ENCODE measurements at regions not wholly inside any gene's neighbourhood (a gene's known extent, or its start where the extent isn't known, plus 50 kb on each side); places are given as distances from the start of the nearest gene placed in this dataset.

DNA sequence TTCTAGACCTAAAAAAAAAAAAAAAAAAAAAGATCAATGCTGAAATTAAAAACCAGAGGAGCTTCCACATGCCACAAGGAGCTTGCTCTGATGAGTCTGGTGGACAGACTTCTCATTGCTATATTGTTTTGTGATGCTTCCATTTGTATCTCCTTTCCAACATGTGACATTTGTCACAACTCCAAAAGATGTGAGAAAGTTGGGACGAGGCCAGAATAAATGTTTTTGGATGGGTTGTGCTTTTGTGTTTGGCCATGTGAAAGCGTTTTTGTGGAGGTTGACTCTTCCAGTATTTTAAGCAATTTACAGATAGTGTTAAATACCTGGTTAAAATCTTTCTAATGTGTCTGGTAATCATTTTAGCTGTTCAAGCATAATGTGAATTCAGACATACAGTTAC lies 280.1 kb downstream of the SKAP2 start:
- WGBS, 5 donors = 67 to 85% (median 83%) methylated on average over 2 of the region's 2 CpGs
- no peaks in the 10 kb centered on the region for H3K36me3 ChIP-seq
- H3K4me3 ChIP-seq = no peak overlapping the region
- H3K9me3 ChIP-seq = no peaks in the 10 kb centered on the region
- H3K4me1 ChIP-seq = no peaks in the 10 kb centered on the region
- intact Hi-C loops (cut with DNase I; ENCODE audit: low total_unique reads) = no loop called here
- peaks cover 0 to 10% (median 0%) of the 10 kb centered on the region in 3 donors for H3K27me3 ChIP-seq
- no peak overlapping the region for H3K27ac ChIP-seq
- DNase-seq = no peak
- TF ChIP-seq EP300 (IDR thresholded peaks at IDR 0.05) (no peak), POLR2AphosphoS5 (IDR thresholded peaks at IDR 0.05) (no peak), POLR2A (IDR thresholded peaks at IDR 0.05) (no peak)
- TF ChIP-seq, protein P1, sequence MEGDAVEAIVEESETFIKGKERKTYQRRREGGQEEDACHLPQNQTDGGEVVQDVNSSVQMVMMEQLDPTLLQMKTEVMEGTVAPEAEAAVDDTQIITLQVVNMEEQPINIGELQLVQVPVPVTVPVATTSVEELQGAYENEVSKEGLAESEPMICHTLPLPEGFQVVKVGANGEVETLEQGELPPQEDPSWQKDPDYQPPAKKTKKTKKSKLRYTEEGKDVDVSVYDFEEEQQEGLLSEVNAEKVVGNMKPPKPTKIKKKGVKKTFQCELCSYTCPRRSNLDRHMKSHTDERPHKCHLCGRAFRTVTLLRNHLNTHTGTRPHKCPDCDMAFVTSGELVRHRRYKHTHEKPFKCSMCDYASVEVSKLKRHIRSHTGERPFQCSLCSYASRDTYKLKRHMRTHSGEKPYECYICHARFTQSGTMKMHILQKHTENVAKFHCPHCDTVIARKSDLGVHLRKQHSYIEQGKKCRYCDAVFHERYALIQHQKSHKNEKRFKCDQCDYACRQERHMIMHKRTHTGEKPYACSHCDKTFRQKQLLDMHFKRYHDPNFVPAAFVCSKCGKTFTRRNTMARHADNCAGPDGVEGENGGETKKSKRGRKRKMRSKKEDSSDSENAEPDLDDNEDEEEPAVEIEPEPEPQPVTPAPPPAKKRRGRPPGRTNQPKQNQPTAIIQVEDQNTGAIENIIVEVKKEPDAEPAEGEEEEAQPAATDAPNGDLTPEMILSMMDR (IDR thresholded peaks at IDR 0.05) = no peak

DNA sequence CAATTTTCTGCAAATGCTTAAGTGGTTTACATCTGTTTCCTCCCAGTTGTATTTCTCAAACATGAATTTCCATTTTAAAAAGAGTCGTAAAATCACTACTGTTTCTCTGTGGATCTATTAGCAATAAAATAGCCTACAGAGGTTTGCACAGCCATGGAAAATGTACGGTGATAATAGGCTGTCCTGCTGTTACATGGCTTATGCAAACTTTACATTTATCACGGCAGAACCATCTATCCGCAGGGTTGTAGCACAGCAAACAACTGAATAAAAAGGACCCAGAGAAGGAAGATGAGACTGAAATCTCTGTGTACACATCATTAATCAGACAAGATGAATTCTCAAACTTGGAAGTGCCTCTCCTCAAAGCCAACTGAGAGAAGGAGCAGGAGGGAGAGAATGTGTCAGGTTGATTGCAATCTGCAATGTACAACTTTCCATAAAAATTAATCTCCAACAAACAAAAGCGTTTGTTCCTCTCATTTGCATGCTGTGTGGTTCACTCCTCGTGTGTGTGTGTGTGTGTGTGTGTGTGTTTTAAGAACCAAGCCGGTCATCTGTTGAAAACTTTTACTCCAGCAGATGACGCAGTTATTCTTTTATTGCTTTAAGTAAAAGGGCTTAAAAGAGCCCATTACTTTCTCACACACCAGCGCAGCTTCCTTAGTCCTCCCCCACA lies 279.3 kb downstream of the SKAP2 start:
- WGBS, 5 donors = 40 to 59% (median 49%) methylated on average over 9 of the region's 9 CpGs

DNA sequence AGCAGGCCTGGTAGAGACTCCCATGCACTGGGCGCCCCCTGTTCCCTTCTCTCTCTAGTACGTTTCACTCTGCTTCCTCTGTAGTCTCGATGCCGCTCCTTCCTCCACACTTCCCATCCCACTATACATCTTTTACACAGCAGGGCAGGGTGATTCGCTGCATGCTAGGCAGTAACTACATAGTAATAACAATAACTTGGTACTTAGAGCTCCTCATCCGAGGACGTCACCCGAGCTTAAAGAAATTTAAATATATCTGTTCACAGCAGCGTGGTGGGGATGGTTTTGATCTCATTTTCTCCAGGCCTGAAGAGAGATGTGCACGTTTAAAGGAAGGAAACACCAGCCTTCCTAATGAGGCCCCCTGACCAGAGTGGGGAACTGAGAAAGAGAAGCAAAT lies 276.9 kb downstream of the SKAP2 start:
- no peaks in the 10 kb centered on the region for H3K4me1 ChIP-seq
- no peak overlapping the region for H3K4me3 ChIP-seq
- DNase-seq = no peak
- H3K27ac ChIP-seq = no peak overlapping the region
- H3K36me3 ChIP-seq = no peaks in the 10 kb centered on the region
- peaks cover 0 to 11% (median 0%) of the 10 kb centered on the region in 3 donors for H3K27me3 ChIP-seq
- WGBS, 5 donors = 76 to 85% (median 76%) methylated on average over 10 of the region's 10 CpGs
- H3K9me3 ChIP-seq = no peaks in the 10 kb centered on the region
- no peak for TF ChIP-seq POLR2AphosphoS5 (IDR thresholded peaks at IDR 0.05)
- no peak for TF ChIP-seq EP300 (IDR thresholded peaks at IDR 0.05)
- TF ChIP-seq POLR2A (IDR thresholded peaks at IDR 0.05) = no peak
- TF ChIP-seq, protein P1 (IDR thresholded peaks at IDR 0.05) = no peak
- intact Hi-C loops (cut with DNase I; ENCODE audit: low total_unique reads) = no loop called here

More for the DNA sequence above, 279.3 kb downstream of the SKAP2 start:
- no peaks in the 10 kb centered on the region for H3K9me3 ChIP-seq
- TF ChIP-seq POLR2AphosphoS5 (IDR thresholded peaks at IDR 0.05) (no peak), EP300 (IDR thresholded peaks at IDR 0.05) (no peak), POLR2A (IDR thresholded peaks at IDR 0.05) (no peak)
- TF ChIP-seq, protein P1 (IDR thresholded peaks at IDR 0.05) = no peak
- no peak for DNase-seq
- intact Hi-C loops (cut with DNase I; ENCODE audit: low total_unique reads) = no loop called here
- H3K36me3 ChIP-seq = no peaks in the 10 kb centered on the region
- H3K4me3 ChIP-seq = no peak overlapping the region
- H3K27ac ChIP-seq = no peak overlapping the region
- no peaks in the 10 kb centered on the region for H3K4me1 ChIP-seq
- peaks cover 0 to 8% (median 0%) of the 10 kb centered on the region in 3 donors for H3K27me3 ChIP-seq

DNA sequence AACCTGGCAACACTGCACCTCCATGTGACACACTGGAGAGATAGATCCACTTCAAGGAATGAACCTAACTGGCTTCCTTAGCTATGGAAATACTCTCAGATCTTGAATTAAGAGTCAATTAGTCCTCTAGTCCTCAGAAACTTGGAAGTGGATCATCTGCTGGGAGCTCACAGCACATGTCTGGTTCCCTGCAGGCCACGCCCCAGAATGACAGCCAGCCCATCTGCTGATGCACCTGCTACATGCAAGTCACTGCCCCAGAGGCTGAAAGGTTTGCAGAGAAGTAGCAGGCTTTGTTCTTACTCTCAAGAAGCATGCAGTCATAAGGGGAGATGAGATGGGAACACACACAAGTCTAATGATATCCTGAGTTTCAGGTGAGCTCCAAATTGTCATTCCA lies 275.9 kb downstream of the SKAP2 start:
- peaks cover 0 to 4% (median 1%) of the 10 kb centered on the region in 4 donors for H3K4me1 ChIP-seq
- H3K36me3 ChIP-seq = no peaks in the 10 kb centered on the region
- no peak for TF ChIP-seq EP300 (IDR thresholded peaks at IDR 0.05)
- no peak for TF ChIP-seq POLR2A (IDR thresholded peaks at IDR 0.05)
- TF ChIP-seq, protein P1 (IDR thresholded peaks at IDR 0.05) = no peak
- TF ChIP-seq POLR2AphosphoS5 (IDR thresholded peaks at IDR 0.05) = no peak
- DNase-seq = no peak
- no peak overlapping the region for H3K27ac ChIP-seq
- no peak overlapping the region for H3K4me3 ChIP-seq
- no peaks in the 10 kb centered on the region for H3K9me3 ChIP-seq
- intact Hi-C loops (cut with DNase I; ENCODE audit: low total_unique reads) = no loop called here
- WGBS, 5 donors = 70 to 88% (median 78%) methylated on average over 1 of the region's 1 CpG; no CpG with 5 or more reads in 1 of the 5 donors
- H3K27me3 ChIP-seq = peaks cover 0 to 11% (median 0%) of the 10 kb centered on the region in 3 donors

Data from stomach (tissue), 8 donors.